DMS53 treated with DMSO at 0.1 percent for 48 hours (cell line): ENCODE measurements at regions not wholly inside any gene's neighbourhood (a gene's known extent, or its start where the extent isn't known, plus 50 kb on each side); places are given as distances from the start of the nearest gene placed in this dataset.
"Not testable (repeated sequence)": the region's sequence is repeated elsewhere in the genome, so short reads cannot be mapped to it uniquely, and the experiment has no call there.

Source experiments
- DNase-seq: peaks from one replicate; lab custom pipeline; 2025; ENCODE audit not compliant: unreplicated experiment; lab: John Stamatoyannopoulos, UW

DNA sequence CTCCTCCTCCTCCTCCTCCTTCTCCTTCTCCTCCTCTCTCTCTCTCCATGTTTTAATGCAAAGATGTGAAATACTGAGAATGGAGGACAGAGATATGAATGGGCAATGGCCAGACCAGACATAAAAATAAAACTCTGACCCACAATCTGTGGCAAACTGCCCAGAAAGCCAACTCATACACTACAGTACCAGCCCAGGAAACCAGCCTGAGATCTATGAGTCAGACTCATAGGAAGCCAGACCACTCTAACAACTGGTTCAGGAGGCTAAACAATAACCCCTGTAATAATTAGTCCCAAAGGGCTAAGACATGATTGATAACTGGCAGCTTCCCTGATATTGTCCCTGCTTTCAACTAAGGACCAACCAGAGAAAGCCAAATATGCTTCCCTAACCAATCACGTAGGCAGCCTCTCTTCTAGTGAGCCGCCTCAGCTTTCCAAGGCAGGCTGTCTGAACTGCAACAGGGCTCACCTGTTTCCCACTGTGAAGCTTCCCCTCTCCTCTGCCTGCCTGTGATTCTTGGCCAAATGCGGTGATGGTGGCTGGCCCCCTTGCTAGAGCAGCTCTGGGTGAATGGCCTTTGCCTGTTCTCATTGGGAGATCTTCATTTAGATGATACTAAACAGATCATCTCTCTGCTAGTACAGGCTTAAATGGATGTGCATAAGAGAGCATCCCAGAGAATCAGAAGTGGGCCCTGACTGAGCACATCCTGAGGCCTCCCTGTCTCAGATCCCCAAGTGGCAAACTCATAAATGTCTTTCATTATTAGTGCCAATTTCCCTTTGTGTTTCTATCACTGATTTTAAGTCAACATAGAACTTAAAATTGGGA is 817.6 kb downstream of the TNS3 start:
- DNase-seq = peak; percentile 11

DNA sequence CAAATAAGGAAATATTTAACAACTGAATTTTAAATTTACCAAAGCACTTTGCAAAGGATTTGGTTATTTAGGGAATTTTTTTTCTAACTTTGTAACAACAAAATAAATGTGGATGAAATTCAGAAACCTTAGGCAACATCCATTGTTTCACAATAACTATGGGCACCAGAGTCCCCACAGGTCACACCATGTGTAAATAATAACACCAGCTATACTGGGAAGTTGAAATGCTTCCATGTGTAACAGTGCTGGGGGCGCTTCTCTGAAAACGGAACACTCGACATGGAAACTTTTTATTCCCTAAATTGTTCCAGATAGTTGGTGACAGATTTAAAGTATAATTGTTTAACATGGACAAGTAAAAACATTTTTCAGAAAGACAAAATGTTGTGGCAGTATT is 818.6 kb downstream of the TNS3 start:
- DNase-seq = no peak

DNA sequence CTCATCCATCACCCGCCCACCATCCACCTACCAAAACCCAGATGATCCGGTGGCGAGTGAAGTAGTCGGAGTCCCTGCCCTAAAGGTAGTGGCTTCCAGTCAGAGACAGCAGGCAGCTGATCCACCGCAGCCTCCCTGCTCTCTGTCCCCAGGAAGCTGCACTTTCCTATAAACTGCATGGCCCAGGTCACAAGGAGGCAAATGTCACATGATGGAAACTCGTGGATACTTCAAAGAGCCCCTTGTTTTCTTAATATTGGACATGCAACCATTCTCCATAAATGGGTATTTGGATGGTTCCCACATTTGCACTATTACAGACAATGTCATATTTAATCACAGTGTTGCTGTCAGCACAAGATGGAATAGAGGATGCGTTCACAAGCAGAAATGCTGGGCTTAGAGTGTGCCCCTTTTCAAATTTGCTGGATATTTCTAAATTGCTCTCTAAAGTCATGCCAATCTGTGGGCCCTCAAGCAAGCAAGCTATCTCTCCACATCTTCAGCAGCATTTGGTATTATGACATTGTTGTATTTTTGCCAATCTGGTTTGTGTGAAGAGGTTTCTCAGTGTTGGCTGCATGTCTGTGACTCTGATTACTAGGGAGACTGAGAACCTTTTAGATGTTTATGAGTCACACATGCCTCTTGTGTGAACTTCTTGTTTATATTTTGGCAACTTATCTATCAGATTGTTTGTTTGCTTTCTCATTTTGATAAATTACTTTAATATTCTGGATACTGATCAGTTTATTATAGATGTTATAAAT is 822.0 kb downstream of the TNS3 start:
- no peak for DNase-seq

DNA sequence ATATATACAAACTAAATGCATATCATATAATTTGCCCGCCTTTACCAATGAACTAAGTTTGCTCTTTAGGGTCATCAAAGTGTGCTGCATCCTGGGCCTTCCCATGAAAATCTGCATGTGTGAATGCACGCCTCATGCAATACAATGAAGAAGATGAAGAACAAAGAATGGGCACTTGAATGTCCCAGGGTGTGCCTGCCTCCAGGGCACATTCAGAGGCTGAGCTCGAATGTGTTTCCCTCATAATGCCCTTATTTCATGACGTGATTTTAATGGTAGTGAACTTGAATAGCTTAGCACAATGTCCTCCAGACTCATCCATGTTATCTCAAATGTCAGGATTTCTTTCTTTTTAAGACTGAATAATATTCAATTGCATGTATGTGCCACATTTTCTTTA is 824.9 kb downstream of the TNS3 start:
- no peak for DNase-seq

DNA sequence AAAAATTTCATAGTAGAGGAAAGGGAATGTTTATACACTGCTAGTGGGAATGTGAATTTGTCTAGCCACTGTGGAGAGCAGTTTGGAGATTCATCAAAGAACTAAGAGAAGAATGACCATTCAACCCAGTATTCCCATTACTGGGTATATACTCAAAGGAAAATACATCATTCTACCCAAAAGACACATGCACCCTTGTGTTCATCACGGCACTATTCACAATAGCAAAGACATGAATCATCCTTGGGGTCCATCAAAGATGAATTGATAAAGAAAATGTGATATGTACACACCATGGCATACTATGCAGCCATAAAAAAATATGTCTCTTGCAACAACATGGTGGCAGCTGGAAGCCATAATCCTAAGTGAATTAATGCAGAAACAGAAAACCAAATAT is 825.7 kb downstream of the TNS3 start:
- DNase-seq = no peak

DNA sequence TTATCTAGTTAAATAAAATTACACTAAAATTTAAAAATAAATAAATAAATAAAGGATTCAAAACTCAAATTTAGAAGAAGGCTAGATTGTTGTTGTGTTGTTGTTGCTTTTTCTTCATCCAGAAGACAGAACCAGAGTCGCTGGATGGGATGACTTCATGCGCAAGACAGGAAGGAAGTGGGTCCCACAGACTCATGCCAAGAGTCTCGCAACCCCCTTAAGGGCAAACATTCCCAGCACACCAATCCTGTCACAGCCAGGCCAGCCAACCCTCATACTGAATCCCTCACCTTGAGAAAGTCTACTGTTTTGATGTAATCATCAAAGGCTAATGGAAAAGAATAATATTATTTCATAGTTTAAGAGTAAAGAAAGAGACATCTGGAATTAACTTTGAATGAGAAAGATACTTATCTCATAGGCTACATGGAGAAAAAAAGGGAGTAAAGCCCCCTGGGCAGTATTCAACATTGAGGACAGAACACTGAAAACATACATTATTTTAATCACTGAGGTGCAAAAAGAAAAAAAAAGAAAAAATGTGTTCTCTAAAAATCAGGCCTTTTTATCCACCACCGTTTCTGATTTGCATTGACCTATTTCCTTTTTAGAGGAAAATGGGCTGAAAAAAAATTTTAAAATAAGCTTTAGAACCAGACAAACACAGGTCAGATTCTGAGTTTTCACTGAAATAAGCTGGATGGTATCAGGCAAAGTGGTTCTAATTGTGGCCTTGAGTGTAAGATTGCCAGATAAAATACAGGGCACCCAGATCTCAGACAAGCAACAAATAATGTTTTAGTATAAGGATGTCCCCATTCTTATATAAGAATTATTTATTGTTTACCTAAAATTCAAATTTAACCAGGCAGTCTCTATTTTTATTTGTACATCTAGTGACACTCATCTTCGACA is 826.5 kb downstream of the TNS3 start:
- no peak for DNase-seq

DNA sequence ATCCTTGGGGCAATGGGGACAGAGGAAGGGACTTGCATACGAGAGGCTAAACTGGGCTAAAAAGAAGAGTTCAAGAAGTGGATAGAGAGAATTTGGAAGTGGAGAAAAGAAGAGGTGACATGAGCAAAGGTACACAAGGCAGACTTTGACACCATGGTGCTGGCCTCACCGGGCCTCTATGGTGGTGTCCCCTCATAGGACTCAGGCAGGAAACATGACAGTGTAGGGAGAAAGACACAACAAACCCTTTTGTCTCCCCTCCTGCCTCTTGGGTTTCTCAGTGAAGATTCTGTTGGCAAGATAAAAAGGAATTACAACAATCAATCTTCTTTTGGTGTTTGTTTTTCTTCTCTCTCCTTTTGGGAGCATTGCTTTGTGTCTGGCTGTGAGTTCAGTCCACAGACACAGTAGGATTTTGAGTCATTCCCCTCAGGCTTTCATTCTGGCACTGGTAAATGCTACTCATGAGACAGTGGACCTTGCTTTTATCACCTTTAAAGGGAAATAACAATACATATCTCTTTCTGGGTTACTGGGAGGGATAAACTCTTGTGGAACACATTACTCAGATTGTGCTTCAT is 827.7 kb downstream of the TNS3 start:
- no peak for DNase-seq

DNA sequence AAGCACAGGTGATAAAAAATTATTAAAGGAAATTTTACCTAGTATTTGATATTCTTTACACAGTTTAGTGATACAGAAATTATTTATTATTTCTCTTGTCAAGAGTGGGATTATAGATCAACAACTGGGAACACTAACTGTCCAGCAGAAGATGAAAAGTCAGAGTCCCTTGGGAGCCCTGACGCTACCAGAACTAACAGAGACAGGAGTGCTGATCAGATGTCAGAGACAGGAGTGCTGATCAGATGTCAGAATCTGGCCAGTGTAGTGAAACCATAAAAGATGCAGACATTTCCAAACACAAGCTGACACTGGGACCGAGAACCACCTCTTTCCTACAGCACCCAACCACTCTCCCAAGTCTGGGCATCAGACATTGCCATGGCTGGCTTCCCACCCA is 828.2 kb downstream of the TNS3 start:
- DNase-seq = no peak

DNA sequence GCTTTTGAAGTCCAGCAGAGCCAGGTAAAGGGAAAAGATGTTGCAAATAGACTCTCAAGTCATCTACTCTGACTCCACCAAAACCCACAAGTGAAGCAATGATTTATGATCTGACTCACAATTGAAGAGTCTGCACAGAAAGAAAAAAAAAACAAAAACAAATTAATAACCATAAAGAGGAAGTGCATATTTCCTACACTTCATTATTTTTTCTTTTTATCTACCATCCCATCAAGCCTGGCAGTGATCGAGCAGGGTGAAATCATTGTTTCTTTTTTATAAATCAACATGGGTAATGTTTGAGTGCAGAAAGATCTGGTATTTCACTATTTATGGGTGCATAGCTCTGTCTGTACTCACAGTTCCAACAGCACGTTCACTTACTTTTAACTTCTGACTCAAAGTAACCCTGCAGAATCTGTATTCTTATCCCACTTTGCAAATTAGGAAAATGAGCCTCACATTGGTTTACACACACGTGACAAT is 829.0 kb downstream of the TNS3 start:
- DNase-seq = no peak

DNA sequence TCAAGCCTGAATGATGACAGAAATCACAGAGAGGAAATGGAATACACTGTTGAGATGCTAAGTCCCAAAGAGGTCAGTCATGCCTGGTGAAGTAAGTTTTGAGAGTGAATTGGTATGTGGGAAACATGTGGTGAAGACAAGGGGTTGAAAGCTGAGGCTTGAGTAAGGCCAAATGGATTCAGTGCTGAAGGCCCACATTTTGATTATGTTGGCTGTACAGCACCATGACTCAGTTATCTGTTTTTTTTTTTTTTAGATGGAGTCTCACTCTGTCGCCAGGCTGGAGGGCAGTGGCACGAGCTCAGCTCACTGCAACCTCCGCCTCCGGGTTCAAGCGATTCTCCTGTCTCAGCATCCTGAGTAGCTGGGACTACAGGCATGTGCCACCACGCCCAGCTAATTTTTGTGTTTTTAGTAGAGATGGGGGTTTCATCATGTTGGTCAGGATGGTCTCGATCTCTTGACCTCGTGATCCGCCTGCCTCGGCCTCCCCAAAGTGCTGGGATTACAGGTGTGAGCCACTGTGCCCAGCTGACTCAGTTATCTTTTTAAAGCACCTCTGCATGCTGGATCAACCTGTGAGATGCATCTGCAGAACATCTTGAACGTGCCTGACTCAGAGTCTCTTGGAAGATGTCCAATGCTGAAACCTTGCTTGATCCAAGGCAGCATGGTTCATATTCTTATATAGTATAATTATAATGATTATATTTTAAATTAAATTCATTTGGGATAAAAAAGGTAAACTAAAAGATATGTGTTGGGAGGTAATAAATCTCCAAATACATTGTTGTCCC is 829.8 kb downstream of the TNS3 start:
- not testable (repeated sequence) for DNase-seq

DNA sequence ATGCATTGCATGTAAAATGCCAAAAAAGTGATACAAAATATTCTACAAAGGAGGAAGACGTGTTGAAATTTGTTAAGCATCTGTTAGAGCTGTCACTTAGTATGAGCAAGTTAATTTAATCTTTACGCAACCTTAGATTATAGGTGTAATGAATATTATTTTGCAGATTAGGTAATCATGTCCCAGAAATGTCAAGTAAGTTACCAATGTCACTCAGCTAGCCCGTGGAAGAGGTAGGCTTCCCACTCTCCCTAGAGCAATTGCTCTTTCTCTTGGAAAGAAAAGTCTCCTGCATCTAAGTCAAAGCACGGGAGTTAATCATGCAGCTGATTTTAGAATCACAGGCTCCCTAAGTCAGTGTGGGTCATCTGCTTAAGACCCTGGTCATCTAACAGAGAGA is 830.4 kb upstream of the IGFBP3 start:
- no peak for DNase-seq

DNA sequence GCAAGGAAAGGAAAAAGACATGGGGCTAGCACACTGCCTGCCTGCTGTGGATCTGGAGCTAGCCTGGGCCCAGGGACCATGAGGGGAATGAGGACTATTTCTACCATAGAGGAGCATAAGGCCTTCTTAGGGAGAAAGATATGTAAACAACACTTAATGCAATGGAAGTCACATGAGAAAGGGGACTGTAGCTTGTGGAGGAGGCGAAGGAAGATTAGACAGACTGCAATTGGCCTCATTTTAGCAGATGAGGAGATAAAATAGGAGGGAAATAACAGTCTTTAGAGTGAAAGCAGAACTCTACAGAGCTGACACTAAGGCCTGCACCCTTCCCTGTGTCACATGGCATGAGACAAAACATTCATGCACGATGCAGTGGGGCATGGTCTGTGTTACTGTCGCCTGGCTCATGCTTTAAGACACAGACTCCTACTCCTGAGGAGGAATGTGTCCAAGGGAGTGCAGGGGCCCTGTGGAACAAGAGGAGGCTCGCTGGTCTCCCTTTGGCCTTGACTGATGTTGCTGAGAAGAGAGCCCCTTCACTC is 829.3 kb upstream of the IGFBP3 start:
- DNase-seq = no peak

DNA sequence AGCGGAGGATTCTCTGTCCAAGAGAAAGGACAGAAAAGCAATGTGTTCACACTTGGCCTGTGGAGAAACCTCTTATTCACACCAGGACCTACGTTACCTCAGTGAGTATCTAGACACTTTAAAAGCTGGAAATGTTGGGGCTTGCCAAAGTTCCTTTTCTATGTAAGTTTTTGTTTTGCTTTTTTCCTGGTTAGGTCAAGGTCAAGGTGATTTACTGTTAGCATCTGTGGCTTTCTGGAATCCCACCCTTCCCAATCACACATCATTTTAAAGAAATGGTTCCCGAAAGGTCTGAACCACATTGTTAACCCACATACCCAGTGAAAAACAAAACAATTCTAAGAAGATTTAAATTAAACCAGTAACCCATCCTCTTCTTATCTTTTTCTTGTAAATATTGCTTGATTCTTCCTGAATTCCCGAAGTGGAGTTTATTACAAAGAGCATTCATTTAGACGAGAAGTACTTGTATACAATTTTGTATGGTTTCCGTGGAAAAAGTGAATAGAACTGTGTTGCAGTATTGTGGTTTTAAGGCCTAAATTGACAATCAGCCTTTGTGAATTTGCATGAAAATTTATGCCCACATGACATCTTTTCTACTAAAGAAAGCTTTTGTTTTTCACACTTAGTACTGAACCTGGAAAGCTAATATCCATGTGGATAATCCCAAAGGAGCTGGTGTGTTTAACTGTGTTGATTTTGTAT is 827.0 kb upstream of the IGFBP3 start:
- no peak for DNase-seq

DNA sequence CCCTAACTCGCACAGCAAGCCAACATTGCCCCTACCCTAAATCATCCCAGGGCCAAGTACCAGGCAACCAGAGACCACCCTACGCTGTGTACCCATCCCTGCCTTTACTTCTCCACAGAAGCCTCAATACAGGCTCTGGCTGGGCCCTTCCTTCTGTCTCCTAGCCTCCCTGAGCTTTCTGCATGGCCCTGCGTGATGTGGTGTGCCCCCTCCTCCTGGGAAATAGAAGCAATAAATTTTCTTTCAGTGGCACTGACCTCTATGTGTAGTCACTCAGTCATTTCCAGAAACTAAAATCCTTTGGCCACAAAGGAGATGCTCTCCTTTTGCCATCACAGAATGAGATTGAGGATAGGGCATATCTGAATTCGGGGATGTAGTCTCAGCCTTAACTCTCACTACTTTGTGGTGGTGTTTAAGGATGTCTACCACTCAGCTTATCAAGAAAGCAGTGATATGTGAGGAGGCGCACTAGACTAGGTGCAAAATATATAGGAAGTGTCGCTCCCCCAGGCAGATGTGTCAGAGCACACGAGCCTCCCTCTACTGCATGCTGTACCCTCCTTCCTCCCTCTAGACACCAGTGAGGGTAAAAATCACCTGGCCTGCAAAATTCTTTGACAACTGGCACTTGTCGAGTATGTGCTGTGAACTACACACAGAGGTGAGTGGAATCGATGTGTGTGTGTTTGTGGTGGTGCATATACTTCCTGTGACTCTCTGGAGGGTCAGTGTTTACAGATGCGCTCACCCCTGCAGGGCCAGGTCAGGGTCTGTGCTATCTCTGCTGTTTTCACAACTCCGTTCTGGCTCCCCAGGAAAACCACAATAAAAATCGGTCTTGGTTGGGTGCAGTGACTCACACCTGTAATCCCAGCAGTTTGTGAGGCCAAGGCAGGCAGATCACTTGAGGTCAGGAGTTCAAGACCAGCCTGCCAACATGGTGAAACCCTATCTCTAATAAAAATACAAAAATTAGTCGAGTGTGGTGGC is 825.9 kb upstream of the IGFBP3 start:
- DNase-seq = no peak

DNA sequence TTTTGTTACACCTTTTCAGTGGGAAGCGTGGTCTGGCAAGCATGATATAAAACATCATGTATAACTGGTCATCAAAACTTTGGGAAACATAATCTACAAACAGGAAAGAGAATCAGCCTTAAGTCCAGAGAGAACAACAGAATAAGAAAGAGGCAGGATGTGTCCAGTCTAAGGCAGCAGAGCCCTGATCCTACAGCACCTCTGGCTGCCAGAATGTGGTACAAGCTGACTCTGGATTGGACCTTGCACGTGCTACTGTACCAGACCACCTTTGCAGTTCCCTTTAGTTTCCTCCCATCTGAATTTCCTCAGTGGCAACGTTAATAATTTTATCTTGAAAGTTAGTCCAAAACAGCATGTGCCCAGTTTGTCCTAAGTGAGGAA is 824.6 kb upstream of the IGFBP3 start:
- no peak for DNase-seq

DNA sequence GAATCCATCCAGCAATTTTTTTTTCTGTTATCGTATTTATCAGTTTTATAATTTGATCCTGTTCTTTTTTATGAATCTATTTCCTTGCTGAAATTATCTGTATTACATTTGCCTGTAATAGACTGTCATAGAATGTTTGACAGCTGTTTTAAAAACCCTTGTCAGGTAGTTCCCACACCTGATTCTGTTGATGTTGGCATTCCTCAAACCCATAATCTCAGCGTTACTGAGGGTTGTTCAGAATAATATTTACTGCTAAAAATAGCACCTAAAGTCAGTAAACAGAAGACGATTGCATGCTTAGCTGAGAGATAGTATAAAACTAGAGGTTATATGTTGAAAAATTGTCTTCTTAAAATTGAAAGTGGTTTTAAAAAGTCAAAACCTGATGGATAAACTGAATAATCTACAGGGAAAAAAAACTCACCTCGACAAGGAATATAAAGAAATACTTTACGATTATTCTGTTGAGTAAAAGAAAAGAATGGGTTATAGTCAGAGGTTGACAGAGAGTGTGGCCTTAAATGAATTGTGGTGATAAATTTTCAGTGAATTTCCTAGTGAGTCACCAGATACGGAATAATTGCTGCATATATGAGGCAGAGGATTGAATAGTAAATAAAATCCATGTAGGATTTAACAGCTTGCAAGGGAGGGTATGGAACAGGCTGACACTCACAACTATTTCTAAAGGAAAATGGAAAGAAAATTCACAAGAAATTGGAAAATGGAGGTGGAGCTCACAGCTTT is 824.1 kb upstream of the IGFBP3 start:
- DNase-seq = no peak

DNA sequence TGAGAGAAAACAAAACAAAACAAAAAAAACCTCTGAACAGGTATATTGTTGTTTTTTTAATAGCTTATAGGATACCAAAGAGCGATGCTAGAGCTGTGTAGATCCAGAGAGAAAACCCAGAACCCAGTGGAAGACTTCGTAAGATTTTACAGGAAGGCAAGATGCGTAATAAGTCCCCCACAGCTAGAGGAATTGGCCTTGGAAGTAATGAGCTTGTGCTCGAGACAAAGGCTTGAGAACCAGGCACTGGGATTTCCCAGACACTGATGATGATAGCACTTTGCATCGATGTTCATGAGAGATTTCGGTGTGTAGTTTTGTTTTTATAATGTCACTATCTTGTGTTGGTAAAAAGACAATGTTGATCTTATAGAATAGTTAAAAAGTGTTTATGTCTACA is 821.5 kb upstream of the IGFBP3 start:
- no peak for DNase-seq
